HepG2 (cell line): ENCODE measurements at regions not wholly inside any gene's neighbourhood (a gene's known extent, or its start where the extent isn't known, plus 50 kb on each side); places are given as distances from the start of the nearest gene placed in this dataset.

ENCODE experiments used
- ATAC-seq: fragments of 200-7000 bp; cut with Tn5 transposase; 3 replicates; pipeline ENCODE4 v1.9.1; 2020; ENCODE audit warnings: mild to moderate bottlenecking, moderate library complexity
- BruUV-seq: library from RNA; stranded (reverse); fragments of 400-500 nt; replicated peaks from 2 replicates; lab custom pipeline; 2021; lab: Mats Ljungman, UMichigan
- CTCF ChIA-PET: fragments of 300-600 bp; formaldehyde crosslinking; extraction: SDS; loops from one replicate; lab custom pipeline; 2021; ENCODE audit warnings: low total read pairs, inconsistent platforms, low intra/inter-chr PET ratio; lab: Yijun Ruan, JAX
- POLR2A ChIA-PET: fragments of 350-600 bp; sonication (Branson Sonifier 250); formaldehyde crosslinking; loops from one replicate; lab custom pipeline; 2020; ENCODE audit warnings: antibody characterized with exemption, inconsistent platforms; lab: Yijun Ruan, JAX
- DNase-seq: peaks from one replicate; pipeline ENCODE4 v3.0.0-alpha.2; 2015; ENCODE audit warnings: low spot score
- FAIRE-seq: peaks from 3 replicates; lab custom pipeline; 2011; peaks lifted over from hg19 to GRCh38; lab: Jason Lieb, UNC
- H2AFZ ChIP-seq: one replicate; pipeline ENCODE4 v1.6.1; 2011; ENCODE audit warnings: low read length, inconsistent platforms
- H3K27ac ChIP-seq: fragments of 300-600 bp; 3 replicates; pipeline ENCODE4 v1.8.0; 2011; ENCODE audit warnings: mixed run types, mild to moderate bottlenecking, mixed read lengths, low read length, inconsistent platforms; ENCODE audit not compliant: insufficient read depth; ENCODE audit errors: extremely low read length
- H3K27me3 ChIP-seq, 2 experiments: fragments of 200-600 bp in 1 of 2; 2 replicates in 1 of 2; 3 replicates in 1 of 2; pipeline versions ENCODE4 v1.6.0 to v1.8.0; 2011; ENCODE audit warnings: low read length in 2 of 2, mild to moderate bottlenecking in 2 of 2, moderate library complexity in 2 of 2, inconsistent platforms in 1 of 2; ENCODE audit not compliant: insufficient read depth in 2 of 2, control insufficient read depth in 1 of 2
- H3K36me3 ChIP-seq, 2 experiments: fragments of 200-600 bp in 1 of 2; replicated peaks in 1 of 2; 2 replicates in 1 of 2; 3 replicates in 1 of 2; pipeline versions ENCODE4 v1.5.1 to v1.8.0; 2011; ENCODE audit warnings: low read length in 2 of 2, inconsistent platforms in 1 of 2; ENCODE audit not compliant: insufficient read depth in 2 of 2, control insufficient read depth in 1 of 2
- H3K4me1 ChIP-seq: 2 replicates; pipeline ENCODE4 v1.5.1; 2012; ENCODE audit warnings: low read length, inconsistent platforms; ENCODE audit not compliant: insufficient read depth
- H3K4me2 ChIP-seq: 2 replicates; pipeline ENCODE4 v1.6.0; 2011; ENCODE audit warnings: low read depth, low read length, inconsistent platforms
- H3K4me3 ChIP-seq, 3 experiments: fragments of 200-600 bp in 1 of 3; sonication (generic), shearing (Covaris generic) in 1 of 3; replicated peaks in 1 of 3; 2 replicates each; pipeline ENCODE4 v1.5.1; 2011 to 2016; ENCODE audit warnings: low read length in 3 of 3, inconsistent platforms in 2 of 3, low read depth in 2 of 3, mild to moderate bottlenecking in 2 of 3, control low read depth in 1 of 3, mixed read lengths in 1 of 3; ENCODE audit not compliant: insufficient read depth in 1 of 3
- H3K79me2 ChIP-seq: one replicate; pipeline ENCODE4 v1.6.1; 2011; ENCODE audit warnings: low read length, inconsistent platforms; ENCODE audit not compliant: insufficient read depth
- H3K9ac ChIP-seq: 2 replicates; pipeline ENCODE4 v1.6.0; 2011; ENCODE audit warnings: mild to moderate bottlenecking, low read depth, low read length, inconsistent platforms; ENCODE audit not compliant: insufficient read depth
- H3K9me3 ChIP-seq: 2 replicates; pipeline ENCODE4 v1.5.1; 2012; ENCODE audit warnings: mild to moderate bottlenecking, low read length
- H4K20me1 ChIP-seq: 2 replicates; pipeline ENCODE4 v1.6.0; 2011; ENCODE audit warnings: inconsistent platforms, mild to moderate bottlenecking, low read length, moderate library complexity; ENCODE audit not compliant: insufficient read depth
- BRCA1 ChIP-seq: sonication (generic); formaldehyde crosslinking; IDR thresholded peaks from 2 replicates; pipeline ENCODE4 v1.4.0; 2020; ENCODE audit warnings: missing genetic modification reagents
- GATAD1 ChIP-seq: IDR thresholded peaks from 2 replicates; pipeline ENCODE4 v1.6.1; 2016; ENCODE audit warnings: missing genetic modification reagents, missing compliant biosample characterization
- ISL2 ChIP-seq: sonication (generic); formaldehyde crosslinking; IDR thresholded peaks from 2 replicates; pipeline ENCODE4 v1.5.0; 2020; ENCODE audit warnings: missing genetic modification reagents
- MED13 ChIP-seq: sonication (generic); formaldehyde crosslinking; IDR thresholded peaks from 2 replicates; pipeline ENCODE4 v1.5.0; 2020; ENCODE audit warnings: missing genetic modification reagents
- NFE2L2 ChIP-seq: fragments of 150-350 bp; IDR thresholded peaks from 2 replicates; pipeline ENCODE4 v1.6.1; 2014; ENCODE audit warnings: low read length
- NR3C1 ChIP-seq: sonication (generic); formaldehyde crosslinking; IDR thresholded peaks from 2 replicates; pipeline ENCODE4 v1.4.0; 2020; ENCODE audit warnings: missing genetic modification reagents
- RBM22 ChIP-seq: fragments of 200-400 bp; formaldehyde crosslinking; optimal IDR thresholded peaks from 2 replicates; pipeline ENCODE3; 2017; ENCODE audit warnings: mild to moderate bottlenecking, low read length, moderate library complexity
- RFXANK ChIP-seq: IDR thresholded peaks from 2 replicates; pipeline ENCODE4 v1.6.1; 2016
- SP140L ChIP-seq: sonication (generic); formaldehyde crosslinking; IDR thresholded peaks from 2 replicates; pipeline ENCODE4 v1.4.0; 2020; ENCODE audit warnings: missing genetic modification reagents, borderline replicate concordance
- ZNF225 ChIP-seq: sonication (generic); formaldehyde crosslinking; IDR thresholded peaks from 2 replicates; pipeline ENCODE4 v1.4.0; 2020; ENCODE audit warnings: mild to moderate bottlenecking, missing genetic modification reagents
- ZNF30 ChIP-seq: sonication (generic); formaldehyde crosslinking; IDR thresholded peaks from 2 replicates; pipeline ENCODE4 v1.5.0; 2020; ENCODE audit warnings: mild to moderate bottlenecking, missing genetic modification reagents
- ZNF382 ChIP-seq: sonication (generic); formaldehyde crosslinking; IDR thresholded peaks from 2 replicates; pipeline ENCODE4 v1.5.0; 2020; ENCODE audit warnings: missing genetic modification reagents, mild to moderate bottlenecking, borderline replicate concordance
- WGBS: methylation state at CpG from one replicate; pipeline ENCODE4 v1.1.6; 2017; ENCODE audit warnings: low lambda C conversion rate; 5-methylcytosine and 5-hydroxymethylcytosine counted together
- in situ Hi-C: cut with HindIII; loops from 2 replicates; pipeline ENCODE4 v1.10.0; 2017; ENCODE audit warnings: low pct_unique_long_range_greater_than_20kb; ENCODE audit not compliant: extremely low pct_ligation_motif_present
- intact Hi-C: fragments of 100-400 bp; cut with micrococcal nuclease; formaldehyde crosslinking; loops from one replicate; pipeline ENCODE4 v1.10.0; 2022; ENCODE audit not compliant: unreplicated experiment
- TF ChIP-seq, protein P1 (sequence below): sonication (generic); formaldehyde crosslinking; IDR thresholded peaks from 2 replicates; pipeline ENCODE4 v1.4.0; 2020; ENCODE audit warnings: mild to moderate bottlenecking, missing genetic modification reagents
- TF ChIP-seq, protein P2 (sequence below): sonication (generic); formaldehyde crosslinking; IDR thresholded peaks from 2 replicates; pipeline ENCODE4 v1.8.0; 2023; ENCODE audit warnings: mild to moderate bottlenecking, missing genetic modification reagents
- TF ChIP-seq, protein P3 (sequence below): sonication (generic); formaldehyde crosslinking; IDR thresholded peaks from 2 replicates; pipeline ENCODE4 v1.8.1; 2022; ENCODE audit warnings: mild to moderate bottlenecking, missing genetic modification reagents

DNA sequence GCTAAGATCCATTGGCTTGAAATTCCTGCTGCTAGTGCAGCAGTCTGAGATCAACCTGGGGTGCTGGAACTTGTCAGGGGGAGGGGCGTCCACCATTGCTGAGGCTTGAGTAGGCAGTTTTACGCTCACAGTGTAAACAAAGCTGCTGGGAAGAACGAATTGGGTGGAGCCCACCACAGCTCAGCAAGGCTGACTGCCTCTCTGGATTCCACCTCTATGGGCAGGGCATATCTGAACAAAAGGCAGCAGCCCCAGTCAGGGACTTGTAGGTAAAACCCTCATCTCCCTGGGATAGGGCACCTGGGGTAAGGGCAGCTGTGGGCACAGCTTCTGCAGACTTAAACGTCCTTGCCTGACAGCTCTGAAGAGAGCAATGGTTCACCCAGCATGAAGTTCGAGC is 191.7 kb downstream of the ALG10B start:
- Histone ChIP-seq H3K27me3 (no peaks in the 10 kb centered on the region), H3K79me2 (no peaks in the 10 kb centered on the region), H3K9ac (no peak overlapping the region), H3K4me3 (no peak overlapping the region), H4K20me1 (no peaks in the 10 kb centered on the region), H2AFZ (no peak overlapping the region), H3K9me3 (no peaks in the 10 kb centered on the region), H3K27ac (no peak overlapping the region), H3K36me3 (no peaks in the 10 kb centered on the region), H3K4me2 (no peak overlapping the region), H3K4me1 (no peaks in the 10 kb centered on the region)
- intact Hi-C loops: no loop called here
- in situ Hi-C loops: no loop called here
- BruUV-seq: no TSS peak
- ChIA-PET CTCF (no interaction called here), POLR2A (no interaction called here)
- 0% methylated on average over 1 of the region's 5 CpGs for WGBS
- FAIRE-seq (no peak), DNase-seq (no peak), ATAC-seq (no peak)
- TF ChIP-seq NFE2L2: no peak
- TF ChIP-seq RFXANK (CRISPR knock-in tag): no peak
- TF ChIP-seq ISL2: no peak
- TF ChIP-seq SP140L (CRISPR knock-in tag): no peak
- TF ChIP-seq ZNF225 (CRISPR knock-in tag): no peak

DNA sequence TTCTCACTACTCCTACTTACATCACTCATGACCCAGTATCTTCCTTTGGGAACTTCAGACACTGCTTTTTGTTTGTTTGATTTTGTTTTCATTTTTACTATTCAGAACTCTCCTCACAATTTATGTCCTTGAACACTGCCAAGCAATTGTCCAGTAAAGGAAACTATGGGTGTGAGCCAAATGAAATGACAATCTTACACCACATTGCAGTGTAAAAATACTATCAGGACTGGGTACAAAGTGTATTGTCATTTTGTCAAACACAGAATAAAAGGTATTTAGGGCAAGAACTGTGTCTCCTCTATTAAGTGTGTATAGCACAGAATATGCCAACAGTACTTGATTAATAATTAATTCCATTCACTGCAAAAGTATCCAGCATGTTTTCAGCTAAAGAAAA is 199.3 kb downstream of the ALG10B start:
- Histone ChIP-seq H3K9me3 (no peaks in the 10 kb centered on the region), H3K27ac (no peak overlapping the region), H3K4me2 (no peak overlapping the region), H3K36me3 (no peaks in the 10 kb centered on the region), H2AFZ (no peak overlapping the region), H3K4me1 (no peaks in the 10 kb centered on the region), H3K79me2 (no peaks in the 10 kb centered on the region), H3K4me3 (no peak overlapping the region), H4K20me1 (no peaks in the 10 kb centered on the region), H3K27me3 (no peaks in the 10 kb centered on the region), H3K9ac (no peak overlapping the region)
- ChIA-PET CTCF (no interaction called here), POLR2A (no interaction called here)
- intact Hi-C loops: no loop called here
- DNase-seq: no peak
- no TSS peak for BruUV-seq
- ATAC-seq: no peak
- FAIRE-seq: no peak
- in situ Hi-C loops: no loop called here
- TF ChIP-seq ZNF382 (CRISPR knock-in tag) (no peak), GATAD1 (CRISPR knock-in tag) (no peak), RBM22 (no peak), MED13 (no peak), NR3C1 (CRISPR knock-in tag) (no peak), ZNF30 (CRISPR knock-in tag) (no peak), BRCA1 (CRISPR knock-in tag) (no peak)
- TF ChIP-seq, protein P1, sequence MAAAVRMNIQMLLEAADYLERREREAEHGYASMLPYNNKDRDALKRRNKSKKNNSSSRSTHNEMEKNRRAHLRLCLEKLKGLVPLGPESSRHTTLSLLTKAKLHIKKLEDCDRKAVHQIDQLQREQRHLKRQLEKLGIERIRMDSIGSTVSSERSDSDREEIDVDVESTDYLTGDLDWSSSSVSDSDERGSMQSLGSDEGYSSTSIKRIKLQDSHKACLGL: no peak
- TF ChIP-seq, protein P2, sequence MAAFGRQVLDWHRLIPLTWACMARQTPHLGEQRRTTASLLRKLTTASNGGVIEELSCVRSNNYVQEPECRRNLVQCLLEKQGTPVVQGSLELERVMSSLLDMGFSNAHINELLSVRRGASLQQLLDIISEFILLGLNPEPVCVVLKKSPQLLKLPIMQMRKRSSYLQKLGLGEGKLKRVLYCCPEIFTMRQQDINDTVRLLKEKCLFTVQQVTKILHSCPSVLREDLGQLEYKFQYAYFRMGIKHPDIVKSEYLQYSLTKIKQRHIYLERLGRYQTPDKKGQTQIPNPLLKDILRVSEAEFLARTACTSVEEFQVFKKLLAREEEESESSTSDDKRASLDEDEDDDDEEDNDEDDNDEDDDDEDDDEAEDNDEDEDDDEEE: no peak
- TF ChIP-seq, protein P3, sequence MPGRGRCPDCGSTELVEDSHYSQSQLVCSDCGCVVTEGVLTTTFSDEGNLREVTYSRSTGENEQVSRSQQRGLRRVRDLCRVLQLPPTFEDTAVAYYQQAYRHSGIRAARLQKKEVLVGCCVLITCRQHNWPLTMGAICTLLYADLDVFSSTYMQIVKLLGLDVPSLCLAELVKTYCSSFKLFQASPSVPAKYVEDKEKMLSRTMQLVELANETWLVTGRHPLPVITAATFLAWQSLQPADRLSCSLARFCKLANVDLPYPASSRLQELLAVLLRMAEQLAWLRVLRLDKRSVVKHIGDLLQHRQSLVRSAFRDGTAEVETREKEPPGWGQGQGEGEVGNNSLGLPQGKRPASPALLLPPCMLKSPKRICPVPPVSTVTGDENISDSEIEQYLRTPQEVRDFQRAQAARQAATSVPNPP (CRISPR knock-in tag): no peak
